ENCODE measurements at regions not wholly inside any gene's neighbourhood (a gene's known extent, or its start where the extent isn't known, plus 50 kb on each side); places are given as distances from the start of the nearest gene placed in this dataset.
"Not testable (repeated sequence)": the region's sequence is repeated elsewhere in the genome, so short reads cannot be mapped to it uniquely, and the experiment has no call there.

DNA sequence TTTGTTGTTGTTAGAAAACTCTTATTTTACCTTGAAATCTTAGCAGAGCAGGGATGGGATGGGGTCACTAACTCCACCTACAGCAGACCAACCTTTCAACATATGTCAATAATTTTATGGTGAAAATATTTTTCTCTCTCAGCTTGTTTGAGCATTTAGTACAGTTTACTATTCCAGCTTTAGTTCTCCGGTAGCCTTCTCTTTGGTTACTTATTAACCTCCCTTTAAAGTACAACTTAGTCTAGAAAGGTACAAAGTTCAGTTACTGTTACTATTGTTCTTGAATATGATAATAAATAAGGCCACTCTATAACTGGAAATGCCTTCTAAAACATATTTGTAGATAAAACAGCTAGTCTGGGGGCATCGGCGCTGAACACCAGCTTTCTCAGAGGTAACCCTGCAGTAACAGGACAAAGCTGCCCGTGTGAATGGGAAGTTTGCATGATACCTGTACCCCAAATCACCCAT, 233.3 kb downstream of the PCSK1 start:
- ATAC-seq = no peak

DNA sequence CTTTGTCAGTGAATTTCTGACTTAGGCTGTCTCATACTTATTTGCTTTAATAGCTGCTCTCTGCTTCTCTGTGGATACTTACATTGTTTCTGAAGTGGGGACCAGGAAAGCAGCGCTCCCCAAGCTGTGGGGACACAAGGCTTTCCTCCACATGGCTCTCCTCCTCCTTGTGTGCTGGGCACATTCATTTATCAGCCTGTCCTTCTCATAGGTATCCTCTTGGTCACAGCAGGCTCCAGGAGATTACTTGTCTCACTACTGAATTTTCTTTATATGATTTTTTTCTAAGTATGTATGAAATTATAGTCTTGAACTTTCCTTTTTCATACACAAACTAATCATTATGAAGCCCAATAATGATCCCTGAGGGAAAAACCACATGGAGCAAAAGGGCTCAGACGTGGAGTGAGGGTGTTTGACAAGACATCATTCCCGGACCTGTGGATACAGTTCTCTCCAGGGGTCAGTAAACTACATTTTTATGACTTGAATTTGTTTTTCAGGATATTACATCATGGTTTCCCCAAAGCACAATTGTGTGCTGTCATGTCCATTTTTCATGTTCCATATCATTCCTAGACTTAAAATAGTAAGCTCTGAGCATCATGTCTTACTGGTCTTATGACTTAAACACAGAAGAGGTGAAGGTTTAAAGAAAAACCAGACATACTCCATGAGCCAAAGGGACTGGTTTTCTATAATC, 234.5 kb downstream of the PCSK1 start:
- no peak for ATAC-seq

DNA sequence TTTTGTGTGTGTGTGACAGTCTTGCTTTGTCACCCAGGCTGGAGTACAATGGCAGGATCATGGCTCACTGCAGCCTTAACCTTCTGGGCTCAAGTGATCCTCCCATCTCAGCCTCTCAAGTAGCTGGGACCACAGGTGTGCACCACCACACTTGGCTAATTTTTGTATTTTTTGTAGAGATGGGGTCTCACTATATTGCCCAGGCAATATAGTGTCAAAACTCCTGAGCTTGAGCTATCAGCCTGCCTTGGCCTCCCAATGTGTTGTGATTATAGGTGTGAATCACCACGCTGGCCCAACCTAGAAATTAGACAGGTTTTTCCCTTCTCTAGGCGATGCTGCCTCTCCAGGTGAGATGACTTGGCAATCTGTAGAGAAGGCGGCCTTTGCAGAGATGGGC, 235.3 kb downstream of the PCSK1 start:
- peak; percentile 69 for ATAC-seq

DNA sequence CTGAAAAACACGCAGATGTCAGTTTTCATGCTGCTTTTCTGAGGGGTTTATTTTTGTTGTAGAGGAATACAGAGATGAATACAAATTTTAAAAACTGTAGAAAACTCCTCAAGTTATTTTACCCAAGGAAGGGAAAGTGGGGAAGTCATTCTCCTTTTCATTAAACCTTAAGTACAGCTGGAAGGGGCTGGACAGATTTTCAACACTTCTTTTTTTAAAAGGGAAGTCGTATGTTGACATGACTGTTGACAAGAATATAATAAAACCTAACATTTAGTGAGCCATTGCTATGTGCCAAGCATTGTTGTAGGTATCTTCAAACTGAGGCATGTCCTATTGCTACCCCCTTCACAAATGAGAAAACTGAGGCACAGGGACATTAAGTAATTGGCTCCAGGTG, 235.7 kb upstream of the ELL2 start:
- ATAC-seq = no peak

DNA sequence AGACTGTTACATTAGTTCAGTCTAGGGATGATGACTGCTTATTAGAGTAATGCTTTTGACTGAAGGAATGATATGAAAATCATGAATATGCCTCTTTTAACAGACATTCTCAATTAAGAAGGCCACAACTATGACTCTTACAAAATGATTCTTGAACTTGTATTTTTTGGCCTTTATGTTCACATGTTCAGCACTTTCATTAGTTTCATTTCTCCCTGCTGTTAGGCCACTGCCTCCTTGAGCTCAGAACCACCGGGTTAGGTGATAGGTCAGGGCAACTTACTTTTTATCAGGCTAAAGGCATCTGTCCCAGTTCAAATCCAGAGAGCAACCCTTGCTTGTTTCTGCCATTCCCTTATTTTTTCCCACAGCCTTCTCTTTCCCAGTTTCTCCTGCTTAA, 235.2 kb upstream of the ELL2 start:
- ATAC-seq = no peak

DNA sequence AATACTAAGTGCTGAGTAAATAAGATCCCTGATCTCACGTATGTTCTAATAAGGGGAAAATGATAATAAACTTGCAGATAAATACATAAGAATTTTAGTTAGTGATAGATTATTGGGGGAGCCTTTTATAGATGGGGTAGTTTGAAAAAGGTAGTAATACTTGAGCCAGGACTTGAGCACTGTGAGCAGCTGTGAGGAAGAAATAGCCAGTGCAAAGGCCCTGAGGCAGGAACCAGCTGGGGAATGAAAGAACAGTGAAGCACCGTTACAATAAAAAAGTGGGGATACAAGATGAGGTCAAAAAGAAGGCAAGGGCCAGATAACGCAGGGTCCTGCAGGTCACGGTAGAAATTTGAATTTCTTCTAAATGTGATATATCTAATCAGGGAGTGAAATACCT, 234.8 kb upstream of the ELL2 start:
- ATAC-seq = no peak

DNA sequence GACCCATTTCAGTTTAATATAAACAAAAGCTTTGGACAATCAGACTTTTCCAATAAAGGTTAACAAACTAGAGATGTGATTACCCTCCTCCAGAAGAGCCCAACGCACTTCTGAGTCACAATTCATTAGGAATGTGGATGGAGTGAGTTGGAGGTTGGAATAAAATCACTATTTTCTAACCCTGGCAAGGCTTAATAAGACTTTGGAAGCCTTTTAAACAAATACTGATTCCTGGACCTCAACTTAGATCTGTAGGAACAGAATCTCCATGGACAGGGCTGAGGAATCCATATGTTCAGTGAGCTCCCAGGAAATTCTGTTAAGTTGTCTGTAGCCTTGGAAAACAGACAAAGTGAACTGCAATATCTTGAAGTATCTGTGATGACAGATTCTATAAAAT, 233.5 kb upstream of the ELL2 start:
- no peak for ATAC-seq

DNA sequence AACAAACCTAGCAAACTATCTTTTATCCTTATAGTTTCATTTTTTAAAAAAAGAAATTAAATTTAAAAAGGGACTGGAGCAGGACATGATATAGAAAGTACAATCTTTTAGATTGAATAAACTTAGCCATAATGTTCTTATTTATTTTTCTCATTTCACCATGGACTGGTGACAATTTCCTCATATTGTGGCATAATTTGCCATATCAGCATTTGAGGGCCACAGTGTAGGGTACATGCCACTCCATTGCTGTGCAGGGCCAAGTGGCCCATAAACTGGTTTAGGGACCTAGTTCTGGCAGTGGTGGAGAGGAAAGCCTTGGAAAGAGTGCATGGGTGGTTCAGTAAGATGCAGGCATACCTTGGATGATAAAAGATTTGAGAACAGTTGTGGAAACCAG, 232.9 kb upstream of the ELL2 start:
- ATAC-seq = no peak

DNA sequence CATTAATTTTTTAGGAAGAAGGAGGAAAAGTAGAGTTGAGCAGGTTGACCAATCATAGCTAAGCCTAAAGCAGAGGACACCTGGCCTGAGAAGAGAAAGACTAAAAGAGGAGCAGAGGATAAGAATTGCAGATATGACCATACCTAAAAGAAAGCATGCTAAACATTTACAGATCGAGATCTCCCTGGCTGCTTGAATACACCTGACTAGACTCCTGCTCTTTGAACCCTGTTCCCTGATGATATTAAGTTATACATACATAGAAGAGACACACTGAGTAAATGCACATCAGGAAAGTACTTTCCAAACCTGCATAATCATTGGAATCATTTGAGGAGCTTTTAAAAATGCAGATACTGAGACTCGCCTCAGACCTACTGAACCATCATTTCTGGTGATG, 232.3 kb upstream of the ELL2 start:
- ATAC-seq = no peak

DNA sequence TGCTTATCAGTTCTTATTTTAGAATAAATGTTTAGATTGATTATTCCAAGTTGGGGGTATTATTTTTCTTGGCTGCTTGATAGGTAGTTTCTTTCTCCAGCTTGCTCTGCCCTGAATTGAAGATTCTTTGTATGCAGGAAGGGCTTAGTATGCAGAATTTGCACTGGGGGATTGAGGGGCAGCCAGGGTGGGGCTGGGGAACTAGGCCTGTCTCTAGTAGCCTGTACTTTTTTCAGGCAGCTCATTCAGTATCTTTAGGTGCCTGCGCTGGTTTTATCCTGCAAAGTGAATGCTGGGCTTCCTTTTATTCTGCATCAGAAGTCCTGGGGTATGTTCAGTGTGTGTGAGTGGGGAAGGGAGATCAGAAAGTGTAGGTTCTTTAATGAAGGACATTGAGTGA, 228.3 kb upstream of the ELL2 start:
- ATAC-seq = no peak

DNA sequence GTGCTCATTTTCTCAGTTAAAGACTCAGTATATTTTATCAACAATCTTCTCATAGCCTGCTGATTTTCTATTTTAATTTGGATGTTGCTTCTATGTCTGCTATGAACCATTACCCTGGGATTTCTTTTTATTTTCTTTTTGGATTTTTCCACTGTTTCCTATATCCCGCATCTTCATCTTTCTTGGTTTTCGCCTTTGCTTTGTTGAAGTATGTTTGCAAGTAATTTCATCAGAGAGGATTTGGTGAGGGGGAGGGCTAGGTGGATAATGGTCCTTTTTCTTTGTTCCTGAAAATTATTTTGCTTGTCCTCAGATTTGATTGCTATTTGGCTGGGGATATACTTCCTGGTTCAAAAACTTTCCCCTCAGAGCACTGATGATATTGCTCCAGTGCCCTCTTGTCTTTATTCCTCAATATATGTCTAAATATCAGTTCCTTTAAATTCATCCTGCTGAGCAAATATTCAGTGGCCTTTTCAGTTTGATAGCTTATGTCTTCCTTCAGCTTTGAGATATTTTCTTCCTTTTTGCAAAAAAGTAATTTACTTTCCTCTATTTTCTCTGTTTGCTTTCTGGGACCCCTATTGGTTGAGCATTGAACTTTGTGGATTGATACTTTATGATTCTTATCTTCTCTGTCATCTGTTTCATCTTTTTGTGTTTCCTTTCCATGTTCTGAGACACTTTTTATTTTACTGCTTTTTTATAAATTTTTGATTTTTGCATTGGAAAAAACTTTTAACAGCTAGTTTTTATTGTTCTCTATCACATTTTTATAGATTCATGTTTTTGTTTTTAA, 227.6 kb upstream of the ELL2 start:
- ATAC-seq = no peak

DNA sequence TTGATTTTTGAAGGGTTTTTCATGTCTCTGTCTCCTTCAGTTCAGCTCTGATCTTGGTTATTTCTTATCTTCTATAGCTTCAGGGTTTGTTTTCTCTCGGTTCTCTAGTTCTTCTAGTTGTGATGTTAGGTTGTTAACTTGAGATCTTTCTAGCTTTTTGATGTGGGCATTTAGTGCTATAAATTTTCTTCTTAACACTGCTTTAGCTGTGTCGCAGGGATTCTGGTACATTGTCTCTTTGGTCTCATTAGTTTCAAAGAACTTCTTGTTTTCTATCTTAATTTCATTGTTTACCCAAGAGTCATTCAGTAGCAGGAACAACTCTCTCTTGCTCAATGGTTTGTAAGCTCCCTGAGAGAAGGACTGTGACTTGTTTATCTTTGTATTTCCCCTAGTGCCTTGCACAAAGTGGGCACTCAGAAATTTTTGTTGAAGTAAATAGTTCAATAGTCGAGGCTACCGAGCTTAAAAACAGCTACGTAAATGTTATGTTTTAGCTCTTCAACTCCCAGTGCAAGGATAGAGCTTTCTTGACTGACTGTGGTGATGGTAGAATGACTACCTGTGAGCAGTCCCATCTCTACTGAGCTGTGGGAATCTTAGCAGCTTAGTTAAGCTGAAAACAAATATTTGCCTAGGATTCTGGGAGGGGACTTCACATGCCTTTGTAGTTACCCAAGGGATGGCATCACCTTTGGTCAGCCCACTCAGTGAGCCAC, 225.8 kb upstream of the ELL2 start:
- ATAC-seq = no peak

DNA sequence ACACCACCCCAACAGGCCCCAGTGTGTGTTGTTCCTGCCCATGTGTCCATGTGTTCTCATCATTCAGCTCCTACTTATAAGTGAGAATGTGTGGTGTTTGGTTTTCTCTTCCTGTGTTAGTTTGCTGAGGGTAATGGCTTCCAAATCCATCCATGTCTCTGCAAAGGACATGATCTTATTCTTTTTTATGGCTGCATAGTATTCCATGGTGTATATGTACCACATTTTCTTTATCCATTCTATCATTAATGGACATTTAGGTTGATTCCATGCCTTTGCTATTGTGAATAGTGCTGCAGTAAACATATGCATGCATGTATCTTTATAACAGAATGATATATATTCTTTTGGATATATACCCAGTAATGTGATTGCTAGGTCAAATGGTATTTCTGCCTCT, 222.9 kb upstream of the ELL2 start:
- not testable (repeated sequence) for ATAC-seq

DNA sequence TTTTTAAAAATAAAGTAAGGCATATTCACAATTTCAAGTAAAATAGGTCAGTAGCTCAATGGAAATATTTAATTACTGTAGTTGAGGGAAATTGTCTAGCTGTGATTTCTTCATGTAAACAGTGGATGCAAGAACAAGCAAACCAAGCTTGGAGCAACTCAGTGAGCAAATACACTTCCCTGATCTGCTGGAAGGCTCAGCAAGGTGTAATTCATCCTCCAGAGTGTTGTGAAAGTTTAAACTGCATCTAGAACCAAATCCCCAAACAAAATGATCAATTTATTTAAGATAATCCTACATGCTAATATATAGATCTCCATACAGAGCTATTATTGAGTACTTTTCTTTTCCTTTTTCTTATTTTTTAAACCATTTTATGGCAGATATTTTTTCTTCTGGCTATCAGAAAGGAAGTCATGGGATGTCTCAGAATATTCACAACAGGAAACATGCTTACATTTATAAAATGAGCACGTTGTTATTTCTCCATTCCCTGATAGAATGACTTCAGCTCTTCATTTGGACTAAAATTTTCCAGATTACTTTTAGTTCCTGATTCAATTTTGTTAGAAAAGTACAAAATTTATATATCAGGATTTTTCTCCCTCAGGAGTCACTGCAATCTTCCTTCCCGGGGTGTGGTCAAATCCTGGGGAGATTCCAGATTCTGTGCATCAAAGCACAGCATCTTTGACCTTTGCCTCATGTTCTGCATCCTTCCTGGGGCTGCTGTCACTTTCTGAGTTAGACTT, 219.2 kb upstream of the ELL2 start:
- ATAC-seq = no peak

DNA sequence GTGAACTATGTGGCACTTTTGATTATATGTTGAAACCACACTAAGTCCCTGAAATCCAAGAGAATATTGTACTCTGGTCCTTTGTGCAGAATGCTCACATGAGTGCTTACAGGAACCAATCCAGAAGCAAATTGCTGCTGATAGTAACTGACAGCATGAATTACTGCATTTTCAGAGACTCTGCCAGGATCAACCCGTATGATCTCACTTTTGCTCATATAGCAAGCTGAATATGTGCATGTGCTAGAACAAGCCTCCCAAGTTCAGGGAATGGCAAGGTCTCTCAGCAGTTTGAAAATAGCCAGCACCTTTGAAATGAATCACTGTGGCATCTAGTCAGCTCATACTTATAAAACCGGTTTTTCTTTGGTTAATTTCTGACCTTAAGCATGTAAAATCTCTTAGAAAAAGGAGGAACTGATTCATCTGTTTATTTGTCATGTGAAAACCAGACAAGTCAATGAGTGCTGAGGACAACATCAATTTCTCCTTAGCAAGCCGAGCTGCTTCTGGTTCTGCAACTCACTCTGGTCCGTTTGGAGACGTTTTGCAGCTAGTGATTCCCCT, 215.7 kb upstream of the ELL2 start:
- ATAC-seq = peak; percentile 97

DNA sequence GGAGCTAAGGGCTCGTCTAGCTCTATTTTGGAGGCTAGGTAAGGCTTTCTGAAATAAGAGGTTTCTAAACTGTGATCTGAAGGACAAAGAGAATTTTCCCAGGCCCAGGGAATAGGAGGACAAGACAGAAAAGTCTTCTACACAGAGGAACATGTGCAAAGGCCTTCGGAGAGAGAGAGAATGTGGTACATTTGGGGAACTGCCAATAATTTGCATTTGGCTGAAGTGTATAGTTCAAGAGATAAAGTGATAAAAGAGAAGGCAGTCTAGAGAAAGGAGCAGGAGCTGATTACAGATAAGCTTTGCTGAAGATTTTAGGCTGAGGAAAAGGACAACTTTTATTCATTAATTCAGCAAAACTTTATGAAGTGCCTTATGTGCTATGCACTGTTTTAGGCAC, 214.4 kb upstream of the ELL2 start:
- no peak for ATAC-seq

DNA sequence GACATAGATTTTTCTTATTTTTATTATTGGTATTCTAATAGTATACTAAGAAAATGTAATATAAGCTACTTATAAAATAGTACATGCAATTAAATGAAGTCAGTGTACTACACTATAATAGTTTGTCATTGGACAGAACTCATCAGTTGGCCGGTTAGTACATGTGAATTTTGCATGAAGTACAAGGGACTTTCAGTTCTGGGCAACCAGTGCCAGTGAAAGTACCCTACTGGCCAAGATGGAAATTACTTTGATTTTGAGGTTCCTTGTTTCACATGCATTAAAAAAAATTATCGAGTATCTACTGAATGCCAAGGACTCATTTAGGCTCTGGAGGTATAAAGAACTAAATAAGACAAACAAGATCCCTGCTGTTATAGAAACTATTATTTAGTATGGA, 213.4 kb upstream of the ELL2 start:
- no peak for ATAC-seq

DNA sequence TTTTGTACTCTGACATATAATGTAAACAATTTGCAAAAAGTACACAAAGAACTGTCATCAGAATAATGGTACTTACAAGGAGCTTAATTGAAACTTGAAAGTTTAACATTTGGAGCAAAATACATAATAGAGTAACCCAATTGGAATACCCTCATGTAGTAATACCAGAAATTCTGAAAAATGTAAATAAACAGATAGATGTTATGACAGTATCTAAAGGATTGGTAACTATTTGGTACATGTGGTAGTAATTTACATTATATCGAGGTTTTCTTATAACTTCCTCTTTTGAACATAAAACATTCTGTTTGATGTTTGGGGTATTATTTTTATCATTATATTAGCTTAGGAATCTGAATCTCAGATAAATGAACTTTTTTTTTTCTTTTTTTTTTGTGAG, 211.7 kb upstream of the ELL2 start:
- no peak for ATAC-seq

DNA sequence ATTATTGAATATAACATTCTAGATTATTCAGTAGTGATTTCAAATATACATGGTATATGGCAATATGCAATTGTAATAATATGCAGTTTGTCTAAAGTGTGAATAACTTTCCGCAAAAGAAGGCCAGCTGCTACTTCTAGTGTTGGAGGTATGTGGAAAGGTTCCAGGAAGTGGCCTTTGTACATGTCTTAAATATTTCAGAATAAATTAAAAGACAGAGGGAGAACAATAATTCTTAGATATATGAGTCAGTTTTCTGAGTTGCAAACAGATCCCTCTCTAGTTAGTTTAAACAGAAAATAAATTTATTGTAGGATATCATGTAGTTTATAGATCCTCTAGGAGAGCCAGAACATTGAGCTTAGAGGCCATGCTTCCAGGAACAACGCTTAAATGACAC, 210.8 kb upstream of the ELL2 start:
- ATAC-seq = no peak

DNA sequence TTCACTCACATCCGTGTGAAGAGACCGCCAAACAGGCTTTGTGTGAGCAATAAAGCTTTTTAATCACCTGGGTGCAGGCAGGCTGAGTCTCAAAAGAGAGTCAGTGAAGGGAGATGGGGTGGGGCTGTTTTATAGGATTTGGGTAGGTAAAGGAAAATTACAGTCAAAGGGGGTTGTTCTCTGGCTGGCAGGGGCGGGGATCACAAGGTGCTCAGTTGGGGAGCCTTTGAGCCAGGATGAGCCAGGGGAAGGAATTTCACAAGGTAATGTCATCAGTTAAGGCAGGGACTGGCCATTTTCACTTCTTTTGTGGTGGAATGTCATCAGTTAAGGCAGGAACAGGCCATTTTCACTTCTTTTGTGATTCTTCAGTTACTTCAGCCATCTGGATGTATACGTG, 210.3 kb upstream of the ELL2 start:
- not testable (repeated sequence) for ATAC-seq

DNA sequence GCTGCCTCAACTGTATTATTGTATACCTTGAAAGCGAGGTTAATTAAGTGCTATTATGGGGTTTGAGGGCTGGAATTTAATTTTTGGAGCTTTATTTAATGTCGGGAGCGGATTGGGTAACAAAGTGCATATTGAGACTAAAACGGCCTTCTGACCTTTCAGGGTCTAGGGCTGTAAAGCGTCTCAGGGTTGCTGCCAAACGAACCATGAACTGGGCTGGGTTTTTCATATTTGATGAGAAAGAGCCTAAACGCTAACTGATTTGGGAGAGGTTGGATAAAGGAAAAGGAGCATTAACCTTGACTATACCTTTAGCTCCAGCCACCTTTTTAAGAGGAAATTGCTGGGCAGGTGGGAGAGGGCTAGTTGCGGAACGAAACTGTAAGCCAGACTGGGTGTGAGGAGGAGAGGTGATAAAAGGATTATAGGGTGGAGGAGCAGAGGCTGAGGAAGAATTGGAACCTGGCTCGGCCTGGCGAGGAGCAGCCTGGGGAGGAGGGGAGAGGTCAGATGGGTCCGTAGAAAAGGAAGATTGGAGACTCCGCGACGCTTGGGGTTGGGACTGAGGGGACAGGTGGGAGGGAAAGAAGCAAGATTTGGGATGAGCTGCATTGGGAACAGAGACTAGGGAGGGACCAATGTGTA, 209.0 kb upstream of the ELL2 start:
- ATAC-seq = not testable (repeated sequence)

DNA sequence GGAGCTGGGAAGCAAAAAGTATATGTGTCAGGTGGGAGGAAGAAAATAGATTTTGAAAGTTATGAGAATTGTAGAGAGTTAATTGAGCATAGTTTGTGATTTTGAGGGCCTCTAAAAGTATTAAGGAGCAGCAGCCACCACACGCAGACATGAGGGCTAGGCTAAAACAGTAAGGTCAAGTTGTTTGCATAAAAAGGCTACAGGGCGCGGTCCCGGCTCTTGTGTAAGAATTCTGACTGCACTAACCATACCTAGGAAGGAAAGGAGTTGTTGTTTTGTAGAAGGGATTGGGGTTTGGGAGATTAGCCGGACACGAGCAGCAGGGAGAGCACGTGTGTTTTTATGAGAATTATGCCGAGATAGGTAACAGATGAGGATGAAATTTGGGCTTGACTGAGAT, 207.2 kb upstream of the ELL2 start:
- not testable (repeated sequence) for ATAC-seq

Measured in esophagus mucosa (tissue), 1 donor.